Dendritic cell treated with granulocyte-macrophage colony-stimulating factor and Interleukin-4, amounts not matched to agents 40 ng/mL and 50 ng/mL, for 4 days (primary cell): ENCODE measurements at regions not wholly inside any gene's neighbourhood (a gene's known extent, or its start where the extent isn't known, plus 50 kb on each side); places are given as distances from the start of the nearest gene placed in this dataset.

Experiments
- H3K27ac Mint-ChIP-seq: one replicate; pipeline ENCODE4 v1.8.0; 2022; ENCODE audit warnings: mild to moderate bottlenecking, mixed read lengths
- H3K27me3 Mint-ChIP-seq: one replicate; pipeline ENCODE4 v1.8.0; 2022; ENCODE audit warnings: mild to moderate bottlenecking, mixed read lengths
- H3K36me3 Mint-ChIP-seq: one replicate; pipeline ENCODE4 v1.8.0; 2022; ENCODE audit warnings: low read depth, mixed read lengths
- H3K4me1 Mint-ChIP-seq: one replicate; pipeline ENCODE4 v1.8.0; 2022; ENCODE audit warnings: low read depth, mixed read lengths
- H3K4me3 Mint-ChIP-seq: one replicate; pipeline ENCODE4 v1.8.0; 2022; ENCODE audit warnings: mild to moderate bottlenecking, moderate library complexity, mixed read lengths
- H3K9me3 Mint-ChIP-seq: one replicate; pipeline ENCODE4 v1.8.0; 2022; ENCODE audit warnings: mixed read lengths
- intact Hi-C: fragments of 100-400 bp; cut with micrococcal nuclease; formaldehyde crosslinking; loops from one replicate; pipeline ENCODE4 v1.15.0; 2022

- Mint-ChIP-seq H3K27me3 (no peaks in the 10 kb centered on the region), H3K4me1 (no peaks in the 10 kb centered on the region), H3K27ac (no peak overlapping the region), H3K4me3 (no peak overlapping the region), H3K36me3 (no peaks in the 10 kb centered on the region), H3K9me3 (peaks cover 39% of the 10 kb centered on the region)
- intact Hi-C loops, result no loop called here
Measured at GRCh38 chr18:67300498-67300897, 216.0 kb downstream of the DSEL start.

GRCh38 chr18:67292814-67293213, 223.7 kb downstream of the DSEL start:
- Mint-ChIP-seq H3K4me3 (no peak overlapping the region), H3K36me3 (no peaks in the 10 kb centered on the region), H3K4me1 (no peaks in the 10 kb centered on the region), H3K9me3 (peaks cover 22% of the 10 kb centered on the region), H3K27me3 (no peaks in the 10 kb centered on the region), H3K27ac (no peak overlapping the region)
- intact Hi-C loops, result no loop called here

GRCh38 chr18:67290421-67290820, 226.1 kb downstream of the DSEL start:
- no peak overlapping the region for H3K27ac Mint-ChIP-seq
- H3K9me3 Mint-ChIP-seq, result peaks cover 16% of the 10 kb centered on the region
- no peaks in the 10 kb centered on the region for H3K36me3 Mint-ChIP-seq
- intact Hi-C loops, result no loop called here
- no peak overlapping the region for H3K4me3 Mint-ChIP-seq
- H3K4me1 Mint-ChIP-seq, result no peaks in the 10 kb centered on the region
- H3K27me3 Mint-ChIP-seq, result no peaks in the 10 kb centered on the region

- no peaks in the 10 kb centered on the region for H3K27me3 Mint-ChIP-seq
- H3K4me1 Mint-ChIP-seq, result no peaks in the 10 kb centered on the region
- no peaks in the 10 kb centered on the region for H3K9me3 Mint-ChIP-seq
- intact Hi-C loops, result no loop called here
- no peaks in the 10 kb centered on the region for H3K36me3 Mint-ChIP-seq
- no peak overlapping the region for H3K4me3 Mint-ChIP-seq
- no peak overlapping the region for H3K27ac Mint-ChIP-seq
Measured at GRCh38 chr18:67285583-67285982, 230.9 kb downstream of the DSEL start.

- H3K4me1 Mint-ChIP-seq, result no peaks in the 10 kb centered on the region
- intact Hi-C loops, result no loop called here
- no peaks in the 10 kb centered on the region for H3K9me3 Mint-ChIP-seq
- no peak overlapping the region for H3K4me3 Mint-ChIP-seq
- H3K27me3 Mint-ChIP-seq, result no peaks in the 10 kb centered on the region
- no peaks in the 10 kb centered on the region for H3K36me3 Mint-ChIP-seq
- H3K27ac Mint-ChIP-seq, result no peak overlapping the region
Measured at GRCh38 chr18:67282796-67283195, 233.7 kb downstream of the DSEL start.

GRCh38 chr18:67281746-67282145, 234.8 kb downstream of the DSEL start:
- no peak overlapping the region for H3K27ac Mint-ChIP-seq
- H3K9me3 Mint-ChIP-seq, result no peaks in the 10 kb centered on the region
- no peak overlapping the region for H3K4me3 Mint-ChIP-seq
- no peaks in the 10 kb centered on the region for H3K4me1 Mint-ChIP-seq
- no peaks in the 10 kb centered on the region for H3K27me3 Mint-ChIP-seq
- intact Hi-C loops, result no loop called here
- no peaks in the 10 kb centered on the region for H3K36me3 Mint-ChIP-seq

GRCh38 chr18:67280486-67281242, 235.9 kb downstream of the DSEL start:
- Mint-ChIP-seq H3K36me3 (no peaks in the 10 kb centered on the region), H3K27me3 (no peaks in the 10 kb centered on the region), H3K4me1 (no peaks in the 10 kb centered on the region), H3K9me3 (no peaks in the 10 kb centered on the region), H3K27ac (no peak overlapping the region), H3K4me3 (no peak overlapping the region)
- intact Hi-C loops, result no loop called here

GRCh38 chr18:67279988-67280387, 236.5 kb downstream of the DSEL start:
- H3K4me3 Mint-ChIP-seq, result no peak overlapping the region
- no peaks in the 10 kb centered on the region for H3K9me3 Mint-ChIP-seq
- no peaks in the 10 kb centered on the region for H3K36me3 Mint-ChIP-seq
- no peak overlapping the region for H3K27ac Mint-ChIP-seq
- H3K4me1 Mint-ChIP-seq, result no peaks in the 10 kb centered on the region
- H3K27me3 Mint-ChIP-seq, result no peaks in the 10 kb centered on the region
- intact Hi-C loops, result no loop called here

- H3K27me3 Mint-ChIP-seq, result no peaks in the 10 kb centered on the region
Measured at GRCh38 chr18:67278984-67279383, 237.5 kb downstream of the DSEL start.

GRCh38 chr18:67276638-67277037, 239.9 kb downstream of the DSEL start:
- Mint-ChIP-seq H3K36me3 (no peaks in the 10 kb centered on the region), H3K4me1 (no peaks in the 10 kb centered on the region), H3K27me3 (no peaks in the 10 kb centered on the region), H3K9me3 (no peaks in the 10 kb centered on the region), H3K4me3 (no peak overlapping the region), H3K27ac (no peak overlapping the region)
- intact Hi-C loops, result no loop called here

More at GRCh38 chr18:67278984-67279383, 237.5 kb downstream of the DSEL start:
- intact Hi-C loops, result no loop called here
- Mint-ChIP-seq H3K4me3 (no peak overlapping the region), H3K27ac (no peak overlapping the region), H3K36me3 (no peaks in the 10 kb centered on the region), H3K9me3 (no peaks in the 10 kb centered on the region), H3K4me1 (no peaks in the 10 kb centered on the region)

- Mint-ChIP-seq H3K4me1 (no peaks in the 10 kb centered on the region), H3K27me3 (no peaks in the 10 kb centered on the region), H3K9me3 (no peaks in the 10 kb centered on the region), H3K4me3 (no peak overlapping the region), H3K36me3 (no peaks in the 10 kb centered on the region), H3K27ac (no peak overlapping the region)
- intact Hi-C loops, result no loop called here
Measured at GRCh38 chr18:67273288-67273687, 243.2 kb downstream of the DSEL start.

GRCh38 chr18:67269206-67269605, 247.3 kb downstream of the DSEL start:
- Mint-ChIP-seq H3K36me3 (no peaks in the 10 kb centered on the region), H3K27me3 (no peaks in the 10 kb centered on the region), H3K9me3 (no peaks in the 10 kb centered on the region), H3K27ac (no peak overlapping the region), H3K4me3 (no peak overlapping the region), H3K4me1 (peaks cover 12% of the 10 kb centered on the region)
- intact Hi-C loops, result no loop called here

- Mint-ChIP-seq H3K4me1 (peaks cover 12% of the 10 kb centered on the region), H3K4me3 (no peak overlapping the region), H3K27me3 (no peaks in the 10 kb centered on the region), H3K36me3 (no peaks in the 10 kb centered on the region), H3K9me3 (no peaks in the 10 kb centered on the region), H3K27ac (no peak overlapping the region)
- intact Hi-C loops, result no loop called here
Measured at GRCh38 chr18:67268530-67268929, 248.0 kb downstream of the DSEL start.

- no peaks in the 10 kb centered on the region for H3K9me3 Mint-ChIP-seq
- H3K4me1 Mint-ChIP-seq, result peaks cover 12% of the 10 kb centered on the region
- intact Hi-C loops, result no loop called here
- no peak overlapping the region for H3K27ac Mint-ChIP-seq
- H3K4me3 Mint-ChIP-seq, result no peak overlapping the region
- H3K36me3 Mint-ChIP-seq, result no peaks in the 10 kb centered on the region
- H3K27me3 Mint-ChIP-seq, result no peaks in the 10 kb centered on the region
Measured at GRCh38 chr18:67266246-67267237, 250.0 kb downstream of the DSEL start.
